Liver (tissue), 3 donors: ENCODE measurements at regions not wholly inside any gene's neighbourhood (a gene's known extent, or its start where the extent isn't known, plus 50 kb on each side); places are given as distances from the start of the nearest gene placed in this dataset.

Experiments used
- GABPA ChIP-seq, 2 donors: IDR thresholded peaks in 1 of 2; conservative IDR thresholded peaks in 1 of 2; 2 replicates each; pipeline ENCODE4 v1.6.1; 2016; ENCODE audit warnings: antibody characterized with exemption in 2 of 2, mild to moderate bottlenecking in 1 of 2, moderate library complexity in 1 of 2
- HNF4G ChIP-seq: IDR thresholded peaks from 2 replicates; pipeline ENCODE4 v1.6.1; 2016; ENCODE audit warnings: antibody characterized with exemption
- JUND ChIP-seq, 2 donors: IDR thresholded peaks; 2 replicates each; pipeline ENCODE4 v1.6.1; 2016; ENCODE audit warnings: antibody characterized with exemption in 2 of 2
- SP1 ChIP-seq: IDR thresholded peaks from 2 replicates; pipeline ENCODE4 v1.6.1; 2018; ENCODE audit warnings: antibody characterized with exemption, mild to moderate bottlenecking
- TAF1 ChIP-seq: conservative IDR thresholded peaks from 2 replicates; pipeline ENCODE4 v1.6.1; 2016; ENCODE audit warnings: antibody characterized with exemption, mild to moderate bottlenecking
- YY1 ChIP-seq: IDR thresholded peaks from 2 replicates; pipeline ENCODE4 v1.6.1; 2016; ENCODE audit warnings: antibody characterized with exemption, mild to moderate bottlenecking
- TF ChIP-seq, protein P1 (sequence below): fragments of 150-350 bp; IDR thresholded peaks from 2 replicates; pipeline ENCODE4 v1.5.1; 2017; ENCODE audit warnings: improper control_type of control experiment, low read depth, low read length; ENCODE audit not compliant: missing input control
- TF ChIP-seq, protein P2 (sequence below): IDR thresholded peaks from 2 replicates; pipeline ENCODE4 v1.6.1; 2016; ENCODE audit warnings: antibody characterized with exemption, mild to moderate bottlenecking
- TF ChIP-seq, protein P3 (sequence below): IDR thresholded peaks from 2 replicates; pipeline ENCODE4 v1.6.1; 2016; ENCODE audit warnings: antibody characterized with exemption
- TF ChIP-seq, protein P4 (sequence below): IDR thresholded peaks from 2 replicates; pipeline ENCODE4 v1.6.1; 2016; ENCODE audit warnings: antibody characterized with exemption
- TF ChIP-seq, protein P5 (sequence below): IDR thresholded peaks from 2 replicates; pipeline ENCODE4 v1.6.1; 2016; ENCODE audit warnings: antibody characterized with exemption
- donor health status: healthy.
- donor health status: healthy.

DNA sequence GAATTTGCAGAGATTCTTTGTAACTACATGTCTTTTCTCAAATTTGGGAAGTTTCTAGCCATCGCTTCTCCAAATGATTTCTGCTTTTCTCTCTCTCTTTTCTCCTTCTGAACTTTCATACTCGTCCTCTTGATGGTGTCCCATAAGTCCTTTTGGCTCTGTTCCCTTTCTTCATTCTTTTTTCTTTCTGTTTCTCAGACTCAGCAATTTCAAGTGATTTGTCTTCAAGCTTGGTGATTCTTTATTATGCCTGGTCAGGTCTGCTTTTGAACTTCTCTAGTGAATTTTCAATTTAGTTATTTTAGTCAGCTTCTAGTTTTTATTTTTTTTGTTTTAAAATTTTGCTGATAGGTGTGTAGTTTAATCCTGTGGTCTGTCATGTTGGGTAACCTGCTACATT lies 57.6 kb upstream of the EEF1E1 start:
- TF ChIP-seq, protein P1, sequence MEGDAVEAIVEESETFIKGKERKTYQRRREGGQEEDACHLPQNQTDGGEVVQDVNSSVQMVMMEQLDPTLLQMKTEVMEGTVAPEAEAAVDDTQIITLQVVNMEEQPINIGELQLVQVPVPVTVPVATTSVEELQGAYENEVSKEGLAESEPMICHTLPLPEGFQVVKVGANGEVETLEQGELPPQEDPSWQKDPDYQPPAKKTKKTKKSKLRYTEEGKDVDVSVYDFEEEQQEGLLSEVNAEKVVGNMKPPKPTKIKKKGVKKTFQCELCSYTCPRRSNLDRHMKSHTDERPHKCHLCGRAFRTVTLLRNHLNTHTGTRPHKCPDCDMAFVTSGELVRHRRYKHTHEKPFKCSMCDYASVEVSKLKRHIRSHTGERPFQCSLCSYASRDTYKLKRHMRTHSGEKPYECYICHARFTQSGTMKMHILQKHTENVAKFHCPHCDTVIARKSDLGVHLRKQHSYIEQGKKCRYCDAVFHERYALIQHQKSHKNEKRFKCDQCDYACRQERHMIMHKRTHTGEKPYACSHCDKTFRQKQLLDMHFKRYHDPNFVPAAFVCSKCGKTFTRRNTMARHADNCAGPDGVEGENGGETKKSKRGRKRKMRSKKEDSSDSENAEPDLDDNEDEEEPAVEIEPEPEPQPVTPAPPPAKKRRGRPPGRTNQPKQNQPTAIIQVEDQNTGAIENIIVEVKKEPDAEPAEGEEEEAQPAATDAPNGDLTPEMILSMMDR, result no peak
- no peak for TF ChIP-seq TAF1
- no peak for TF ChIP-seq HNF4G
- TF ChIP-seq, protein P2, sequence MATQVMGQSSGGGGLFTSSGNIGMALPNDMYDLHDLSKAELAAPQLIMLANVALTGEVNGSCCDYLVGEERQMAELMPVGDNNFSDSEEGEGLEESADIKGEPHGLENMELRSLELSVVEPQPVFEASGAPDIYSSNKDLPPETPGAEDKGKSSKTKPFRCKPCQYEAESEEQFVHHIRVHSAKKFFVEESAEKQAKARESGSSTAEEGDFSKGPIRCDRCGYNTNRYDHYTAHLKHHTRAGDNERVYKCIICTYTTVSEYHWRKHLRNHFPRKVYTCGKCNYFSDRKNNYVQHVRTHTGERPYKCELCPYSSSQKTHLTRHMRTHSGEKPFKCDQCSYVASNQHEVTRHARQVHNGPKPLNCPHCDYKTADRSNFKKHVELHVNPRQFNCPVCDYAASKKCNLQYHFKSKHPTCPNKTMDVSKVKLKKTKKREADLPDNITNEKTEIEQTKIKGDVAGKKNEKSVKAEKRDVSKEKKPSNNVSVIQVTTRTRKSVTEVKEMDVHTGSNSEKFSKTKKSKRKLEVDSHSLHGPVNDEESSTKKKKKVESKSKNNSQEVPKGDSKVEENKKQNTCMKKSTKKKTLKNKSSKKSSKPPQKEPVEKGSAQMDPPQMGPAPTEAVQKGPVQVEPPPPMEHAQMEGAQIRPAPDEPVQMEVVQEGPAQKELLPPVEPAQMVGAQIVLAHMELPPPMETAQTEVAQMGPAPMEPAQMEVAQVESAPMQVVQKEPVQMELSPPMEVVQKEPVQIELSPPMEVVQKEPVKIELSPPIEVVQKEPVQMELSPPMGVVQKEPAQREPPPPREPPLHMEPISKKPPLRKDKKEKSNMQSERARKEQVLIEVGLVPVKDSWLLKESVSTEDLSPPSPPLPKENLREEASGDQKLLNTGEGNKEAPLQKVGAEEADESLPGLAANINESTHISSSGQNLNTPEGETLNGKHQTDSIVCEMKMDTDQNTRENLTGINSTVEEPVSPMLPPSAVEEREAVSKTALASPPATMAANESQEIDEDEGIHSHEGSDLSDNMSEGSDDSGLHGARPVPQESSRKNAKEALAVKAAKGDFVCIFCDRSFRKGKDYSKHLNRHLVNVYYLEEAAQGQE, result no peak
- no peak for TF ChIP-seq YY1
- TF ChIP-seq, protein P3, sequence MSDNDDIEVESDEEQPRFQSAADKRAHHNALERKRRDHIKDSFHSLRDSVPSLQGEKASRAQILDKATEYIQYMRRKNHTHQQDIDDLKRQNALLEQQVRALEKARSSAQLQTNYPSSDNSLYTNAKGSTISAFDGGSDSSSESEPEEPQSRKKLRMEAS, result no peak
- TF ChIP-seq JUND (IDR thresholded peaks at IDR 0.05), result no peak
- TF ChIP-seq, protein P4, sequence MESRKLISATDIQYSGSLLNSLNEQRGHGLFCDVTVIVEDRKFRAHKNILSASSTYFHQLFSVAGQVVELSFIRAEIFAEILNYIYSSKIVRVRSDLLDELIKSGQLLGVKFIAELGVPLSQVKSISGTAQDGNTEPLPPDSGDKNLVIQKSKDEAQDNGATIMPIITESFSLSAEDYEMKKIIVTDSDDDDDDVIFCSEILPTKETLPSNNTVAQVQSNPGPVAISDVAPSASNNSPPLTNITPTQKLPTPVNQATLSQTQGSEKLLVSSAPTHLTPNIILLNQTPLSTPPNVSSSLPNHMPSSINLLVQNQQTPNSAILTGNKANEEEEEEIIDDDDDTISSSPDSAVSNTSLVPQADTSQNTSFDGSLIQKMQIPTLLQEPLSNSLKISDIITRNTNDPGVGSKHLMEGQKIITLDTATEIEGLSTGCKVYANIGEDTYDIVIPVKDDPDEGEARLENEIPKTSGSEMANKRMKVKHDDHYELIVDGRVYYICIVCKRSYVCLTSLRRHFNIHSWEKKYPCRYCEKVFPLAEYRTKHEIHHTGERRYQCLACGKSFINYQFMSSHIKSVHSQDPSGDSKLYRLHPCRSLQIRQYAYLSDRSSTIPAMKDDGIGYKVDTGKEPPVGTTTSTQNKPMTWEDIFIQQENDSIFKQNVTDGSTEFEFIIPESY, result no peak
- no peak for TF ChIP-seq GABPA (IDR thresholded peaks at IDR 0.05 in 1 of 2, conservative IDR thresholded peaks at IDR 0.05 in 1 of 2)
- TF ChIP-seq SP1, result no peak
- TF ChIP-seq, protein P5, sequence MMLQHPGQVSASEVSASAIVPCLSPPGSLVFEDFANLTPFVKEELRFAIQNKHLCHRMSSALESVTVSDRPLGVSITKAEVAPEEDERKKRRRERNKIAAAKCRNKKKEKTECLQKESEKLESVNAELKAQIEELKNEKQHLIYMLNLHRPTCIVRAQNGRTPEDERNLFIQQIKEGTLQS, result no peak
